Neural cell (in vitro differentiated cells): ENCODE measurements at regions not wholly inside any gene's neighbourhood (a gene's known extent, or its start where the extent isn't known, plus 50 kb on each side); places are given as distances from the start of the nearest gene placed in this dataset.

Source experiments
- H2AFZ ChIP-seq: fragments of 200-600, 300-800 bp; sonication (generic), shearing (Covaris generic); 2 replicates; pipeline ENCODE4 v1.6.0; 2014; ENCODE audit warnings: low read depth, mild to moderate bottlenecking, antibody characterized with exemption, low read length, moderate library complexity
- H3F3A ChIP-seq: fragments of 200-600 bp; shearing (Covaris generic); 2 replicates; pipeline ENCODE4 v1.6.1; 2016; ENCODE audit warnings: mild to moderate bottlenecking, moderate library complexity, mixed read lengths, antibody characterized with exemption, low read length; ENCODE audit not compliant: insufficient read depth, poor library complexity, severe bottlenecking
- H3K27ac ChIP-seq: fragments of 200-600, 300-800 bp; sonication (generic), shearing (Covaris generic); 2 replicates; pipeline ENCODE4 v1.5.1; 2014; ENCODE audit warnings: mild to moderate bottlenecking, low read length, moderate library complexity
- H3K27me3 ChIP-seq: fragments of 300-800, 200-600 bp; sonication (generic), shearing (Covaris generic); 2 replicates; pipeline ENCODE4 v1.6.0; 2014; ENCODE audit warnings: mild to moderate bottlenecking, low read depth, low read length, moderate library complexity; ENCODE audit not compliant: insufficient read depth
- H3K36me3 ChIP-seq: fragments of 300-800, 200-600 bp; sonication (generic), shearing (Covaris generic); 2 replicates; pipeline ENCODE4 v1.5.1; 2014; ENCODE audit warnings: mild to moderate bottlenecking, antibody characterized with exemption, low read length, moderate library complexity; ENCODE audit not compliant: insufficient read depth
- H3K4me2 ChIP-seq: fragments of 300-800, 200-600 bp; sonication (generic), shearing (Covaris generic); 2 replicates; pipeline ENCODE4 v1.6.0; 2014; ENCODE audit warnings: mild to moderate bottlenecking, low read length
- H3K4me3 ChIP-seq: fragments of 300-800, 200-600 bp; sonication (generic), shearing (Covaris generic); 2 replicates; pipeline ENCODE4 v1.5.1; 2014; ENCODE audit warnings: mild to moderate bottlenecking, low read length, moderate library complexity
- H3K79me2 ChIP-seq: fragments of 200-600 bp; shearing (Covaris generic); replicated peaks from 2 replicates; pipeline ENCODE4 v1.6.0; 2014; ENCODE audit warnings: mild to moderate bottlenecking, low read length, moderate library complexity; ENCODE audit not compliant: insufficient read depth
- H3K9ac ChIP-seq: fragments of 300-800, 200-600 bp; sonication (generic), shearing (Covaris generic); 2 replicates; pipeline ENCODE4 v1.6.1; 2016; ENCODE audit warnings: mild to moderate bottlenecking, low read length, mixed read lengths
- H3K9me2 ChIP-seq: fragments of 200-600 bp; shearing (Covaris generic); 2 replicates; pipeline ENCODE4 v1.6.1; 2016; ENCODE audit warnings: mild to moderate bottlenecking, low read length, mixed read lengths; ENCODE audit not compliant: insufficient read depth
- H3K9me3 ChIP-seq: fragments of 200-600, 300-800 bp; sonication (generic), shearing (Covaris generic); 2 replicates; pipeline ENCODE4 v1.6.1; 2016; ENCODE audit warnings: mild to moderate bottlenecking, mixed run types, low read length, moderate library complexity, mixed read lengths
- H4K20me1 ChIP-seq: fragments of 200-600 bp; shearing (Covaris generic); 2 replicates; pipeline ENCODE4 v1.6.1; 2016; ENCODE audit warnings: mild to moderate bottlenecking, mixed run types; ENCODE audit not compliant: insufficient read depth
- EP300 ChIP-seq: fragments of 450-650 bp; conservative IDR thresholded peaks from 2 replicates; pipeline ENCODE4 v1.6.1; 2014; ENCODE audit warnings: antibody characterized with exemption, mild to moderate bottlenecking, moderate library complexity; ENCODE audit not compliant: poor library complexity, severe bottlenecking
- EZH2 ChIP-seq: fragments of 200-600, 300-800 bp; shearing (Covaris generic), sonication (generic); IDR thresholded peaks from 2 replicates; pipeline ENCODE4 v1.6.1; 2014; ENCODE audit warnings: antibody characterized with exemption, low read length, borderline replicate concordance, mild to moderate bottlenecking; ENCODE audit not compliant: insufficient read depth, poor library complexity, severe bottlenecking
- MXI1 ChIP-seq: fragments of 450-650 bp; conservative IDR thresholded peaks from 2 replicates; pipeline ENCODE4 v1.6.1; 2014; ENCODE audit warnings: antibody characterized with exemption, mild to moderate bottlenecking; ENCODE audit not compliant: poor library complexity, severe bottlenecking
- POLR2AphosphoS5 ChIP-seq: IDR thresholded peaks from 2 replicates; pipeline ENCODE4 v1.6.1; 2012
- RAD21 ChIP-seq: fragments of 450-650 bp; conservative IDR thresholded peaks from 2 replicates; pipeline ENCODE4 v1.6.1; 2014; ENCODE audit warnings: antibody characterized with exemption, mild to moderate bottlenecking, moderate library complexity
- SMC3 ChIP-seq: fragments of 450-650 bp; conservative IDR thresholded peaks from 2 replicates; pipeline ENCODE4 v1.6.1; 2014; ENCODE audit warnings: antibody characterized with exemption, mild to moderate bottlenecking, moderate library complexity; ENCODE audit not compliant: poor library complexity
- TAF1 ChIP-seq: IDR thresholded peaks from 2 replicates; pipeline ENCODE4 v1.6.1; 2012; ENCODE audit warnings: low read depth
- TF ChIP-seq, protein P1 (sequence below): fragments of 450-650 bp; IDR thresholded peaks from 2 replicates; pipeline ENCODE4 v1.5.1; 2014; ENCODE audit warnings: antibody characterized with exemption, mild to moderate bottlenecking, moderate library complexity; ENCODE audit not compliant: poor library complexity, severe bottlenecking
- TF ChIP-seq, protein P2 (sequence below): IDR thresholded peaks from 2 replicates; pipeline ENCODE4 v1.6.1; 2012; ENCODE audit warnings: borderline replicate concordance

DNA sequence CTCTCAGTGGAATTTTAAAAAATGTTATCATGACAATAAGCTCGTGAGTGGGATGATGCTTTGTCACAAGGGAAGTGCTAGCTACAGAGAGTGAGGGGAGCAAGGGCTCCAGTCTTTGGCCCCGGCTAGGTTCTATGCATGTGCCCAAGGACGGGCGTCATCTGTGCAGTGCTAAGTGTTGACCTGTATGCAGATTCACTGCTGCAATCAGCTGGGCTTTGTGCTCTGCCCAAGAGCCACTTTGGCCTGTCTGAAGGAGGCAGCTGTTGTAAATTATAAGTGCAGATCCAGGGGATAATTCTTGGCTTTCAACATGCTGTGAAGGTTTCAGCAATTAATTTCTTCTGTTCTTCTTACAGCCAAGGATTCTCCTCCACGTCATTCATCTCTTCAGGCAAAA, 268.6 kb downstream of the PSAT1 start:
- no peaks in the 10 kb centered on the region for H3K27me3 ChIP-seq

DNA sequence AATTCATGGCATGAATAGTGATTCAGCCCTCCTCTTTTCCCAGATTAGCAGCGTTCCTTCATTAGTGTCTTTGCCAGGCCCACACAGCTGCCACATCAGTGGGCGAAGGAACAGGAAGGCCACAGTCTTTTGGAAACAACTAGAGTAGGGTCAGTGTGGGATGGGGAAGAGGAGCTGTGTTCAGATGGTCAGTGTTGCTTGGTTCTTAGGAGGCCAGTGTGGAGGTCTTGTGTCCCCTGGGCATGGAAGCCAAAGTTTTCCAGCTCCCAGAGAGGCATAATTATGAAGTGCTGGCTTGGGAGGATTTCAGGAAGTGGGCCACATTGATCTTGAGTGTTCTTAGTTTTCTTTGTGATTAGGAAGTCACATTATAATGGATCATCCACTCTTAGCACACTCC, 269.6 kb downstream of the PSAT1 start:
- H3K4me3 ChIP-seq = no peak overlapping the region
- H4K20me1 ChIP-seq = no peaks in the 10 kb centered on the region
- H3K27me3 ChIP-seq = no peaks in the 10 kb centered on the region
- no peaks in the 10 kb centered on the region for H3K9me2 ChIP-seq
- TF ChIP-seq SMC3 (no peak), RAD21 (no peak), EZH2 (no peak), EP300 (no peak), MXI1 (no peak), TAF1 (no peak), POLR2AphosphoS5 (no peak)
- TF ChIP-seq, protein P1, sequence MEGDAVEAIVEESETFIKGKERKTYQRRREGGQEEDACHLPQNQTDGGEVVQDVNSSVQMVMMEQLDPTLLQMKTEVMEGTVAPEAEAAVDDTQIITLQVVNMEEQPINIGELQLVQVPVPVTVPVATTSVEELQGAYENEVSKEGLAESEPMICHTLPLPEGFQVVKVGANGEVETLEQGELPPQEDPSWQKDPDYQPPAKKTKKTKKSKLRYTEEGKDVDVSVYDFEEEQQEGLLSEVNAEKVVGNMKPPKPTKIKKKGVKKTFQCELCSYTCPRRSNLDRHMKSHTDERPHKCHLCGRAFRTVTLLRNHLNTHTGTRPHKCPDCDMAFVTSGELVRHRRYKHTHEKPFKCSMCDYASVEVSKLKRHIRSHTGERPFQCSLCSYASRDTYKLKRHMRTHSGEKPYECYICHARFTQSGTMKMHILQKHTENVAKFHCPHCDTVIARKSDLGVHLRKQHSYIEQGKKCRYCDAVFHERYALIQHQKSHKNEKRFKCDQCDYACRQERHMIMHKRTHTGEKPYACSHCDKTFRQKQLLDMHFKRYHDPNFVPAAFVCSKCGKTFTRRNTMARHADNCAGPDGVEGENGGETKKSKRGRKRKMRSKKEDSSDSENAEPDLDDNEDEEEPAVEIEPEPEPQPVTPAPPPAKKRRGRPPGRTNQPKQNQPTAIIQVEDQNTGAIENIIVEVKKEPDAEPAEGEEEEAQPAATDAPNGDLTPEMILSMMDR = no peak
- TF ChIP-seq, protein P2, sequence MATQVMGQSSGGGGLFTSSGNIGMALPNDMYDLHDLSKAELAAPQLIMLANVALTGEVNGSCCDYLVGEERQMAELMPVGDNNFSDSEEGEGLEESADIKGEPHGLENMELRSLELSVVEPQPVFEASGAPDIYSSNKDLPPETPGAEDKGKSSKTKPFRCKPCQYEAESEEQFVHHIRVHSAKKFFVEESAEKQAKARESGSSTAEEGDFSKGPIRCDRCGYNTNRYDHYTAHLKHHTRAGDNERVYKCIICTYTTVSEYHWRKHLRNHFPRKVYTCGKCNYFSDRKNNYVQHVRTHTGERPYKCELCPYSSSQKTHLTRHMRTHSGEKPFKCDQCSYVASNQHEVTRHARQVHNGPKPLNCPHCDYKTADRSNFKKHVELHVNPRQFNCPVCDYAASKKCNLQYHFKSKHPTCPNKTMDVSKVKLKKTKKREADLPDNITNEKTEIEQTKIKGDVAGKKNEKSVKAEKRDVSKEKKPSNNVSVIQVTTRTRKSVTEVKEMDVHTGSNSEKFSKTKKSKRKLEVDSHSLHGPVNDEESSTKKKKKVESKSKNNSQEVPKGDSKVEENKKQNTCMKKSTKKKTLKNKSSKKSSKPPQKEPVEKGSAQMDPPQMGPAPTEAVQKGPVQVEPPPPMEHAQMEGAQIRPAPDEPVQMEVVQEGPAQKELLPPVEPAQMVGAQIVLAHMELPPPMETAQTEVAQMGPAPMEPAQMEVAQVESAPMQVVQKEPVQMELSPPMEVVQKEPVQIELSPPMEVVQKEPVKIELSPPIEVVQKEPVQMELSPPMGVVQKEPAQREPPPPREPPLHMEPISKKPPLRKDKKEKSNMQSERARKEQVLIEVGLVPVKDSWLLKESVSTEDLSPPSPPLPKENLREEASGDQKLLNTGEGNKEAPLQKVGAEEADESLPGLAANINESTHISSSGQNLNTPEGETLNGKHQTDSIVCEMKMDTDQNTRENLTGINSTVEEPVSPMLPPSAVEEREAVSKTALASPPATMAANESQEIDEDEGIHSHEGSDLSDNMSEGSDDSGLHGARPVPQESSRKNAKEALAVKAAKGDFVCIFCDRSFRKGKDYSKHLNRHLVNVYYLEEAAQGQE = no peak
- H3F3A ChIP-seq = no peaks in the 10 kb centered on the region
- no peak overlapping the region for H2AFZ ChIP-seq
- H3K4me2 ChIP-seq = no peak overlapping the region
- H3K27ac ChIP-seq = no peak overlapping the region
- no peaks in the 10 kb centered on the region for H3K36me3 ChIP-seq
- no peaks in the 10 kb centered on the region for H3K9me3 ChIP-seq
- no peak overlapping the region for H3K9ac ChIP-seq
- no peaks in the 10 kb centered on the region for H3K79me2 ChIP-seq

More for the DNA sequence above, 268.6 kb downstream of the PSAT1 start:
- no peaks in the 10 kb centered on the region for H3K9me2 ChIP-seq
- no peaks in the 10 kb centered on the region for H3F3A ChIP-seq
- no peak overlapping the region for H2AFZ ChIP-seq
- H3K36me3 ChIP-seq = no peaks in the 10 kb centered on the region
- no peak overlapping the region for H3K9ac ChIP-seq
- H3K9me3 ChIP-seq = no peaks in the 10 kb centered on the region
- H3K27ac ChIP-seq = no peak overlapping the region
- H3K4me3 ChIP-seq = no peak overlapping the region
- no peaks in the 10 kb centered on the region for H4K20me1 ChIP-seq
- no peak for TF ChIP-seq TAF1
- no peaks in the 10 kb centered on the region for H3K79me2 ChIP-seq
- H3K4me2 ChIP-seq = no peak overlapping the region
